AG08396 (cell line): ENCODE measurements at regions not wholly inside any gene's neighbourhood (a gene's known extent, or its start where the extent isn't known, plus 50 kb on each side); places are given as distances from the start of the nearest gene placed in this dataset.

Source experiments
- DNase-seq: peaks from one replicate; pipeline ENCODE4 v3.0.0; 2012; ENCODE audit warnings: low spot score, mixed read lengths

- DNase-seq: no peak
These were observed 306.8 kb upstream of the STT3B start for GRCh38 chr3:31225923-31226322.

- no peak for DNase-seq
These were observed 306.4 kb upstream of the STT3B start for GRCh38 chr3:31226346-31226745.

GRCh38 chr3:31227131-31227562 lies 305.6 kb upstream of the STT3B start:
- DNase-seq: no peak

- DNase-seq: no peak
These were observed 302.1 kb upstream of the STT3B start for GRCh38 chr3:31230425-31231223.

- no peak for DNase-seq
These were observed 300.4 kb upstream of the STT3B start for GRCh38 chr3:31232055-31233025.

GRCh38 chr3:31234145-31234544 lies 298.6 kb upstream of the STT3B start:
- DNase-seq: no peak

GRCh38 chr3:31235062-31235700 lies 297.5 kb upstream of the STT3B start:
- no peak for DNase-seq

GRCh38 chr3:31237887-31238286 lies 294.8 kb upstream of the STT3B start:
- no peak for DNase-seq

- DNase-seq: no peak
These were observed 292.7 kb upstream of the STT3B start for GRCh38 chr3:31240013-31240412.

- DNase-seq: no peak
These were observed 292.3 kb upstream of the STT3B start for GRCh38 chr3:31240466-31240865.

GRCh38 chr3:31240874-31241273 lies 291.9 kb upstream of the STT3B start:
- DNase-seq: no peak

GRCh38 chr3:31241533-31241932 lies 291.2 kb upstream of the STT3B start:
- no peak for DNase-seq

- DNase-seq: no peak
These were observed 290.4 kb upstream of the STT3B start for GRCh38 chr3:31242026-31242960.

GRCh38 chr3:31244929-31245817 lies 287.6 kb upstream of the STT3B start:
- DNase-seq: no peak

- no peak for DNase-seq
These were observed 286.2 kb upstream of the STT3B start for GRCh38 chr3:31246293-31247062.

GRCh38 chr3:31247063-31247447 lies 285.7 kb upstream of the STT3B start:
- no peak for DNase-seq

- DNase-seq: no peak
These were observed 284.7 kb upstream of the STT3B start for GRCh38 chr3:31247850-31248562.

- no peak for DNase-seq
These were observed 284.1 kb upstream of the STT3B start for GRCh38 chr3:31248563-31248992.

- DNase-seq: no peak
These were observed 283.2 kb upstream of the STT3B start for GRCh38 chr3:31249545-31249944.
